ENCODE measurements at regions not wholly inside any gene's neighbourhood (a gene's known extent, or its start where the extent isn't known, plus 50 kb on each side); places are given as distances from the start of the nearest gene placed in this dataset.

DNA sequence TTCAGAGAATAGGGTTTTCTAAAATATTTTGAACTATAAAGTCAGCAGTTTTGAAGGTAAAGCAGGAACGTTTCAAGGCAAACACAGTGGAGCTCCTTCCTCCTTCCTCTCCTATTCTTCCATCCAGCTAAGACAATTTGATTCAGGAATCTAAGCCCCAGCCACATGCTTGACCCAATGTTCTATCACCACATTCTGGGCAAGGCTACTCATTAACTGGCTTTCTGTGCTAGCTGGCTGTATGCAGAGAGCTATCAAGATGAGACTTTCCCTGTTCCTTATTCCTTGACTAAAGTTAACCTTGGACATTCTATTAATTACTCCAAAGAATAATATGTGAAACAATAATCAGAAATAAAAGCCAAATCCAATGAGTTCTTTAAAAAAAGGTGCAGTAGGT is 266.9 kb downstream of the NOVA1 start:
- Histone ChIP-seq H3K4me1 (no peaks in the 10 kb centered on the region), H3K4me2 (no peak overlapping the region), H3K9me3 (no peaks in the 10 kb centered on the region), H3K27ac (no peak overlapping the region), H3K4me3 (no peak overlapping the region)
- no peak for TF ChIP-seq BHLHE40 (IDR thresholded peaks at IDR 0.05; ENCODE audit: low read depth, low read length)
- no peak for TF ChIP-seq SMC3 (IDR thresholded peaks at IDR 0.05)
- TF ChIP-seq, protein P1, sequence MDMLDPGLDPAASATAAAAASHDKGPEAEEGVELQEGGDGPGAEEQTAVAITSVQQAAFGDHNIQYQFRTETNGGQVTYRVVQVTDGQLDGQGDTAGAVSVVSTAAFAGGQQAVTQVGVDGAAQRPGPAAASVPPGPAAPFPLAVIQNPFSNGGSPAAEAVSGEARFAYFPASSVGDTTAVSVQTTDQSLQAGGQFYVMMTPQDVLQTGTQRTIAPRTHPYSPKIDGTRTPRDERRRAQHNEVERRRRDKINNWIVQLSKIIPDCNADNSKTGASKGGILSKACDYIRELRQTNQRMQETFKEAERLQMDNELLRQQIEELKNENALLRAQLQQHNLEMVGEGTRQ (IDR thresholded peaks at IDR 0.05) = no peak
- no peak for TF ChIP-seq NR3C1 (IDR thresholded peaks at IDR 0.05)
- TF ChIP-seq, protein P2, sequence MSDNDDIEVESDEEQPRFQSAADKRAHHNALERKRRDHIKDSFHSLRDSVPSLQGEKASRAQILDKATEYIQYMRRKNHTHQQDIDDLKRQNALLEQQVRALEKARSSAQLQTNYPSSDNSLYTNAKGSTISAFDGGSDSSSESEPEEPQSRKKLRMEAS (IDR thresholded peaks at IDR 0.05) = no peak
- TF ChIP-seq ZC3H11A (IDR thresholded peaks at IDR 0.05) = no peak
- no peak for TF ChIP-seq RFX5 (IDR thresholded peaks at IDR 0.05)
- TF ChIP-seq, protein P3, sequence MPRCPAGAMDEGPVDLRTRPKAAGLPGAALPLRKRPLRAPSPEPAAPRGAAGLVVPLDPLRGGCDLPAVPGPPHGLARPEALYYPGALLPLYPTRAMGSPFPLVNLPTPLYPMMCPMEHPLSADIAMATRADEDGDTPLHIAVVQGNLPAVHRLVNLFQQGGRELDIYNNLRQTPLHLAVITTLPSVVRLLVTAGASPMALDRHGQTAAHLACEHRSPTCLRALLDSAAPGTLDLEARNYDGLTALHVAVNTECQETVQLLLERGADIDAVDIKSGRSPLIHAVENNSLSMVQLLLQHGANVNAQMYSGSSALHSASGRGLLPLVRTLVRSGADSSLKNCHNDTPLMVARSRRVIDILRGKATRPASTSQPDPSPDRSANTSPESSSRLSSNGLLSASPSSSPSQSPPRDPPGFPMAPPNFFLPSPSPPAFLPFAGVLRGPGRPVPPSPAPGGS (IDR thresholded peaks at IDR 0.05) = no peak
- TF ChIP-seq, protein P4, sequence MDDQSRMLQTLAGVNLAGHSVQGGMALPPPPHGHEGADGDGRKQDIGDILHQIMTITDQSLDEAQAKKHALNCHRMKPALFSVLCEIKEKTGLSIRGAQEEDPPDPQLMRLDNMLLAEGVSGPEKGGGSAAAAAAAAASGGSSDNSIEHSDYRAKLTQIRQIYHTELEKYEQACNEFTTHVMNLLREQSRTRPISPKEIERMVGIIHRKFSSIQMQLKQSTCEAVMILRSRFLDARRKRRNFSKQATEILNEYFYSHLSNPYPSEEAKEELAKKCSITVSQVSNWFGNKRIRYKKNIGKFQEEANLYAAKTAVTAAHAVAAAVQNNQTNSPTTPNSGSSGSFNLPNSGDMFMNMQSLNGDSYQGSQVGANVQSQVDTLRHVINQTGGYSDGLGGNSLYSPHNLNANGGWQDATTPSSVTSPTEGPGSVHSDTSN (IDR thresholded peaks at IDR 0.05) = no peak
- TF ChIP-seq MAZ (IDR thresholded peaks at IDR 0.05; ENCODE audit: borderline replicate concordance, low read depth, low read length) = no peak
- TF ChIP-seq MAFK (IDR thresholded peaks at IDR 0.05; ENCODE audit: partially characterized antibody) = no peak
- TF ChIP-seq GATA3 (IDR thresholded peaks at IDR 0.05; ENCODE audit: borderline replicate concordance) = no peak
- TF ChIP-seq PHF8 (IDR thresholded peaks at IDR 0.05; ENCODE audit: borderline replicate concordance, low read depth) = no peak
- TF ChIP-seq JUN (IDR thresholded peaks at IDR 0.05) = no peak
- TF ChIP-seq, protein P5, sequence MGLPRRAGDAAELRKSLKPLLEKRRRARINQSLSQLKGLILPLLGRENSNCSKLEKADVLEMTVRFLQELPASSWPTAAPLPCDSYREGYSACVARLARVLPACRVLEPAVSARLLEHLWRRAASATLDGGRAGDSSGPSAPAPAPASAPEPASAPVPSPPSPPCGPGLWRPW (IDR thresholded peaks at IDR 0.05) = no peak
- TF ChIP-seq HDAC2 (IDR thresholded peaks at IDR 0.05) = no peak
- no peak for TF ChIP-seq NPAS2 (CRISPR knock-in tag; IDR thresholded peaks at IDR 0.05; ENCODE audit: borderline replicate concordance)
- no peak for TF ChIP-seq EHMT2 (IDR thresholded peaks at IDR 0.05; ENCODE audit: low read depth)
- TF ChIP-seq, protein P6, sequence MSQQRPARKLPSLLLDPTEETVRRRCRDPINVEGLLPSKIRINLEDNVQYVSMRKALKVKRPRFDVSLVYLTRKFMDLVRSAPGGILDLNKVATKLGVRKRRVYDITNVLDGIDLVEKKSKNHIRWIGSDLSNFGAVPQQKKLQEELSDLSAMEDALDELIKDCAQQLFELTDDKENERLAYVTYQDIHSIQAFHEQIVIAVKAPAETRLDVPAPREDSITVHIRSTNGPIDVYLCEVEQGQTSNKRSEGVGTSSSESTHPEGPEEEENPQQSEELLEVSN (IDR thresholded peaks at IDR 0.05; ENCODE audit: borderline replicate concordance, low read depth) = no peak
- no peak for TF ChIP-seq ESRRA (IDR thresholded peaks at IDR 0.05; ENCODE audit: borderline replicate concordance, low read length)
- POLR2A ChIA-PET = no interaction called here
- DNase-seq (ENCODE audit: low read depth in 1 of 2, low spot score in 1 of 2) (no peak), FAIRE-seq (no peak), ATAC-seq (no peak)
- CTCF ChIA-PET = no interaction called here
- WGBS (ENCODE audit: missing lambda C conversion rate) = 11% methylated on average over 1 of the region's 1 CpG

DNA sequence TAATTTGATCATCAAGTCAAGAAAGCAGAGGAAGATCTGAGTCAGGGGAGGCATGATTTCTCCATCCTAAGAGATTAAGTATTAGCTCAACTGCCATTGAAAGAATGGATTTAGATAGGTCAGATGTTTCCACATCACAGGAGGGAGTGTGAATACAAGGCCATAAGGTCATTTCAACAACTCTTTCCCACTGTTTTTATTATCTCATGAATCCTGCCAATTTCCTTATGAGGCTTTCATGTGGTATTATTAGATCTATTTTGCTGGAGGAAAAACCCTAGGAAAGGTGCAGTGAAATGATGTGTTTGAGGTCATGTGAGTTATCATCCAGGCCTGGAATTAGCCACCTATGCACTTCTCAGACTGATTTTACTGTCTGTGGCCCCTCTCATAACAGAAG is 269.0 kb downstream of the NOVA1 start:
- H3K9me3 ChIP-seq = no peaks in the 10 kb centered on the region
- H3K27ac ChIP-seq = no peak overlapping the region
- H3K4me3 ChIP-seq = no peak overlapping the region
- ATAC-seq (no peak), DNase-seq (ENCODE audit: low read depth in 1 of 2, low spot score in 1 of 2) (no peak), FAIRE-seq (no peak)
- TF ChIP-seq EHF (CRISPR knock-in tag; IDR thresholded peaks at IDR 0.05) = no peak
- TF ChIP-seq, protein P1 (IDR thresholded peaks at IDR 0.05) = no peak
- TF ChIP-seq CBX8 (IDR thresholded peaks at IDR 0.05) = no peak
- no peak overlapping the region for H3K4me2 ChIP-seq
- CTCF ChIA-PET = no interaction called here
- H3K4me1 ChIP-seq = no peaks in the 10 kb centered on the region
- POLR2A ChIA-PET = no interaction called here

Data from A549 (cell line).